Esophagus squamous epithelium (tissue), 5 donors: ENCODE measurements at regions not wholly inside any gene's neighbourhood (a gene's known extent, or its start where the extent isn't known, plus 50 kb on each side); places are given as distances from the start of the nearest gene placed in this dataset.

Source experiments
- DNase-seq: peaks from one replicate; lab custom pipeline; 2025; lab: John Stamatoyannopoulos, UW
- H3K27ac ChIP-seq, 4 donors: fragments of 200-600 bp; sonication (generic); one replicate each; pipeline ENCODE4 v1.5.1; 2016 to 2019; ENCODE audit warnings: mild to moderate bottlenecking in 1 of 4
- H3K27me3 ChIP-seq, 4 donors: fragments of 200-600 bp; sonication (generic); 1 replicate in 3 of 4; 2 replicates in 1 of 4; pipeline versions ENCODE4 v1.5.1 to v1.6.0; 2017 to 2021; ENCODE audit warnings: antibody characterized with exemption in 1 of 4
- H3K36me3 ChIP-seq, 3 donors: fragments of 200-600 bp; sonication (generic); one replicate each; pipeline ENCODE4 v1.5.1; 2016 to 2019
- H3K4me1 ChIP-seq, 3 donors: fragments of 200-600 bp; sonication (generic); one replicate each; pipeline ENCODE4 v1.5.1; 2017 to 2019
- H3K4me3 ChIP-seq, 4 donors: fragments of 200-600 bp; sonication (generic); 1 replicate in 3 of 4; 2 replicates in 1 of 4; pipeline ENCODE4 v1.5.1; 2016 to 2019; ENCODE audit warnings: mild to moderate bottlenecking in 2 of 4, moderate library complexity in 1 of 4
- H3K9me3 ChIP-seq, 3 donors: fragments of 200-600 bp; sonication (generic); one replicate each; pipeline ENCODE4 v1.5.1; 2016 to 2019
- POLR2A ChIP-seq, 4 donors: fragments of 450-650 bp; IDR thresholded peaks; one replicate each; pipeline ENCODE4 v1.6.1; 2017; ENCODE audit warnings: antibody characterized with exemption in 4 of 4, mild to moderate bottlenecking in 4 of 4, moderate library complexity in 3 of 4
- WGBS, 2 donors: methylation state at CpG; one replicate each; pipeline ENCODE4 v1.1.5; 2018; 5-methylcytosine and 5-hydroxymethylcytosine counted together
- intact Hi-C: fragments of 100-400 bp; cut with DNase I; formaldehyde crosslinking; loops from one replicate; pipeline ENCODE4 v1.15.0; 2022
- TF ChIP-seq, protein P1 (sequence below), 6 experiments: fragments of 450-650 bp in 4 of 6; fragments of 200-600 bp in 2 of 6; sonication (generic) in 2 of 6; IDR thresholded peaks; one replicate each; pipeline ENCODE4 v1.5.1; 2016 to 2019; ENCODE audit warnings: antibody characterized with exemption in 6 of 6, mild to moderate bottlenecking in 4 of 6, moderate library complexity in 4 of 6
- donor health status: DM: yes; HTN: yes; CAD: no.

DNA sequence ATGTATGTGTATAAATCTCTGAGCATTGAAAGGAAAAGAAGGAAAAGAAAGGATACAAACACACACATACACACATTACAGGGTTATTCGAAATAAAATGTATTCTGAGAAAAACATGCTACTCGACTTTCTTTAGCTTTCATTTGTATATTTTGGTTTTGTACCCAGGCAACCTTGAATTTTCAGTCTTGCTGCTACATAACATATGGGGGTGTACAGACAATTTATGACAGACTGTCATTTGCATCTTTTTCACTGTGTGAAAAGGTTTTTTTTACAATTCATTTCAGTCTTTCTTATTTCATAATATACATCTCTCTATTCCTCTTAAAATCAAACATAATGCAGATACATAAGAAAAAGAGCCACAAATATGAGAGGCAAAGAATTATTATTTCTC is 1238.4 kb upstream of the NXPH2 start:
- Histone ChIP-seq H3K27ac (no peak overlapping the region), H3K4me1 (no peaks in the 10 kb centered on the region), H3K9me3 (no peaks in the 10 kb centered on the region), H3K36me3 (no peaks in the 10 kb centered on the region), H3K27me3 (no peaks in the 10 kb centered on the region), H3K4me3 (no peak overlapping the region)
- intact Hi-C loops: no loop called here
- DNase-seq: no peak
- TF ChIP-seq POLR2A (IDR thresholded peaks at IDR 0.05): no peak
- TF ChIP-seq, protein P1, sequence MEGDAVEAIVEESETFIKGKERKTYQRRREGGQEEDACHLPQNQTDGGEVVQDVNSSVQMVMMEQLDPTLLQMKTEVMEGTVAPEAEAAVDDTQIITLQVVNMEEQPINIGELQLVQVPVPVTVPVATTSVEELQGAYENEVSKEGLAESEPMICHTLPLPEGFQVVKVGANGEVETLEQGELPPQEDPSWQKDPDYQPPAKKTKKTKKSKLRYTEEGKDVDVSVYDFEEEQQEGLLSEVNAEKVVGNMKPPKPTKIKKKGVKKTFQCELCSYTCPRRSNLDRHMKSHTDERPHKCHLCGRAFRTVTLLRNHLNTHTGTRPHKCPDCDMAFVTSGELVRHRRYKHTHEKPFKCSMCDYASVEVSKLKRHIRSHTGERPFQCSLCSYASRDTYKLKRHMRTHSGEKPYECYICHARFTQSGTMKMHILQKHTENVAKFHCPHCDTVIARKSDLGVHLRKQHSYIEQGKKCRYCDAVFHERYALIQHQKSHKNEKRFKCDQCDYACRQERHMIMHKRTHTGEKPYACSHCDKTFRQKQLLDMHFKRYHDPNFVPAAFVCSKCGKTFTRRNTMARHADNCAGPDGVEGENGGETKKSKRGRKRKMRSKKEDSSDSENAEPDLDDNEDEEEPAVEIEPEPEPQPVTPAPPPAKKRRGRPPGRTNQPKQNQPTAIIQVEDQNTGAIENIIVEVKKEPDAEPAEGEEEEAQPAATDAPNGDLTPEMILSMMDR (IDR thresholded peaks at IDR 0.05): no peak
- 38% methylated on average over 2 of the region's 2 CpGs for WGBS, 2 donors

DNA sequence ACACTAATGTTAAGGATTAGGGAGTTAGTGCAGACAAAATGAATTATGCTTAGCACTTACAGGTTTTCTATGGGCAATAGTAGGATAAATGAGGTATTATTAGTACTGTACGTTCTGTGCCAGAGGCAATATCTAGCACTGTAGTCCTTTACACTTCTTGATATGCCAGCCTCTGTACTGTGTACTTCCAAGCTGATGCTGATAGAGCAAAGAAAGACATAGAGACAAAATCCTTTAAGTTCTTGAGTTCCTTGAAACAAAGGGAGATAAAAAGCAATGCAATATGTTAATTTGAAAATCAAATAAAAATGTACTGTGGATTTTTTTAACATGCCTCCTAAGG is 1234.0 kb upstream of the NXPH2 start:
- TF ChIP-seq POLR2A (IDR thresholded peaks at IDR 0.05): no peak
- Histone ChIP-seq H3K36me3 (no peaks in the 10 kb centered on the region), H3K4me1 (no peaks in the 10 kb centered on the region), H3K4me3 (no peak overlapping the region), H3K27me3 (no peaks in the 10 kb centered on the region), H3K9me3 (no peaks in the 10 kb centered on the region), H3K27ac (no peak overlapping the region)
- intact Hi-C loops: no loop called here
- no peak for DNase-seq
- WGBS, 2 donors: 38 to 41% methylated on average over 1 of the region's 1 CpG

GRCh38 chr2:140013545-140014203 is 1233.5 kb upstream of the NXPH2 start:
- no peaks in the 10 kb centered on the region for H3K36me3 ChIP-seq
- no peak for TF ChIP-seq POLR2A (IDR thresholded peaks at IDR 0.05)
- TF ChIP-seq, protein P1 (IDR thresholded peaks at IDR 0.05): no peak
- H3K4me3 ChIP-seq: no peak overlapping the region
- no peak for DNase-seq
- H3K27ac ChIP-seq: no peak overlapping the region
- 32 to 52% methylated on average over 3 of the region's 3 CpGs for WGBS, 2 donors
- intact Hi-C loops: no loop called here
- no peaks in the 10 kb centered on the region for H3K9me3 ChIP-seq
- no peaks in the 10 kb centered on the region for H3K4me1 ChIP-seq
- H3K27me3 ChIP-seq: no peaks in the 10 kb centered on the region

- 47 to 54% methylated on average over 2 of the region's 2 CpGs for WGBS, 2 donors
- Histone ChIP-seq H3K9me3 (no peaks in the 10 kb centered on the region), H3K27me3 (no peaks in the 10 kb centered on the region), H3K4me1 (no peaks in the 10 kb centered on the region), H3K36me3 (no peaks in the 10 kb centered on the region), H3K4me3 (no peak overlapping the region), H3K27ac (no peak overlapping the region)
- DNase-seq: no peak
- intact Hi-C loops: no loop called here
- TF ChIP-seq POLR2A (IDR thresholded peaks at IDR 0.05): no peak
- TF ChIP-seq, protein P1 (IDR thresholded peaks at IDR 0.05): no peak
Observed at GRCh38 chr2:140011287-140011686, 1231.1 kb upstream of the NXPH2 start.

GRCh38 chr2:140002110-140002509 is 1221.9 kb upstream of the NXPH2 start:
- no peaks in the 10 kb centered on the region for H3K4me1 ChIP-seq

More at GRCh38 chr2:140002110-140002509, 1221.9 kb upstream of the NXPH2 start:
- TF ChIP-seq, protein P1 (IDR thresholded peaks at IDR 0.05): no peak
- no peak for TF ChIP-seq POLR2A (IDR thresholded peaks at IDR 0.05)
- Histone ChIP-seq H3K36me3 (no peaks in the 10 kb centered on the region), H3K4me3 (no peak overlapping the region), H3K9me3 (no peaks in the 10 kb centered on the region), H3K27me3 (no peaks in the 10 kb centered on the region), H3K27ac (no peak overlapping the region)
- 9 to 16% methylated on average over 2 of the region's 2 CpGs for WGBS, 2 donors
- DNase-seq: no peak
- intact Hi-C loops: no loop called here
